CD14-positive monocyte (primary cell): ENCODE measurements at regions not wholly inside any gene's neighbourhood (a gene's known extent, or its start where the extent isn't known, plus 50 kb on each side); places are given as distances from the start of the nearest gene placed in this dataset.
"Not testable (repeated sequence)": the region's sequence is repeated elsewhere in the genome, so short reads cannot be mapped to it uniquely, and the experiment has no call there.

Source experiments
- DNase-seq, 3 donors: peaks; one replicate each; pipeline ENCODE4 v3.0.0-alpha.2; 2011 to 2022
- H2AFZ ChIP-seq: 2 replicates; pipeline ENCODE4 v1.6.0; 2012; ENCODE audit warnings: mild to moderate bottlenecking, low read depth, low read length, inconsistent platforms; ENCODE audit not compliant: insufficient read depth, poor library complexity, severe bottlenecking
- H3K27ac ChIP-seq, 2 donors: 1 replicate in 1 of 2; 2 replicates in 1 of 2; pipeline ENCODE4 v1.5.1; 2012 to 2013; ENCODE audit warnings: low read length in 2 of 2, control low read depth in 1 of 2, inconsistent platforms in 1 of 2, low read depth in 1 of 2, mild to moderate bottlenecking in 1 of 2
- H3K27me3 ChIP-seq, 2 donors: one replicate each; pipeline versions ENCODE4 v1.6.0 to v1.6.1; 2011 to 2013; ENCODE audit warnings: low read length in 2 of 2; ENCODE audit not compliant: control insufficient read depth in 2 of 2, insufficient read depth in 2 of 2
- H3K36me3 ChIP-seq, 2 donors: replicated peaks in 1 of 2; 1 replicate in 1 of 2; 2 replicates in 1 of 2; pipeline versions ENCODE4 v1.5.1 to v1.6.1; 2012 to 2013; ENCODE audit warnings: low read length in 2 of 2, control low read depth in 1 of 2, inconsistent platforms in 1 of 2, mild to moderate bottlenecking in 1 of 2; ENCODE audit not compliant: insufficient read depth in 2 of 2, control insufficient read depth in 1 of 2
- H3K4me1 ChIP-seq, 2 donors: 1 replicate in 1 of 2; 2 replicates in 1 of 2; pipeline versions ENCODE4 v1.5.1 to v1.6.1; 2012 to 2013; ENCODE audit warnings: low read length in 2 of 2, control low read depth in 1 of 2, inconsistent platforms in 1 of 2, mild to moderate bottlenecking in 1 of 2, moderate library complexity in 1 of 2; ENCODE audit not compliant: insufficient read depth in 2 of 2, control insufficient read depth in 1 of 2
- H3K4me2 ChIP-seq: replicated peaks from 2 replicates; pipeline ENCODE3; 2012; ENCODE audit warnings: low read length, moderate library complexity, mild to moderate bottlenecking; ENCODE audit not compliant: poor library complexity, severe bottlenecking; ENCODE audit errors: extremely low read depth
- H3K4me3 ChIP-seq, 3 experiments: fragments of 200-600 bp in 1 of 3; sonication (generic) in 1 of 3; replicated peaks in 1 of 3; 1 replicate in 2 of 3; 2 replicates in 1 of 3; pipeline ENCODE4 v1.5.1; 2011 to 2013; ENCODE audit warnings: low read length in 3 of 3, mild to moderate bottlenecking in 3 of 3, control low read depth in 2 of 3, low read depth in 2 of 3, inconsistent platforms in 1 of 3, moderate library complexity in 1 of 3
- H3K79me2 ChIP-seq: 2 replicates; pipeline ENCODE4 v1.6.0; 2012; ENCODE audit warnings: mild to moderate bottlenecking, control low read depth, inconsistent platforms, low read length, moderate library complexity; ENCODE audit not compliant: insufficient read depth
- H3K9ac ChIP-seq: 2 replicates; pipeline ENCODE4 v1.6.0; 2017; ENCODE audit warnings: low read length, mild to moderate bottlenecking; ENCODE audit not compliant: insufficient read depth, poor library complexity, severe bottlenecking
- H3K9me3 ChIP-seq, 2 donors: replicated peaks in 1 of 2; 1 replicate in 1 of 2; 2 replicates in 1 of 2; pipeline versions ENCODE4 v1.5.1 to v1.6.1; 2012 to 2013; ENCODE audit warnings: low read length in 2 of 2, control low read depth in 1 of 2; ENCODE audit not compliant: control insufficient read depth in 1 of 2, insufficient read depth in 1 of 2
- H4K20me1 ChIP-seq: 2 replicates; pipeline ENCODE4 v1.6.0; 2012; ENCODE audit warnings: mild to moderate bottlenecking, low read length, control low read depth, moderate library complexity; ENCODE audit not compliant: insufficient read depth
- H3K27ac Mint-ChIP-seq, 7 donors: one replicate each; pipeline ENCODE4 v1.8.0; 2020; ENCODE audit warnings: mild to moderate bottlenecking in 7 of 7, mixed read lengths in 7 of 7, moderate library complexity in 6 of 7, inconsistent platforms in 2 of 7
- H3K27me3 Mint-ChIP-seq, 3 donors: one replicate each; pipeline ENCODE4 v1.8.0; 2021 to 2022; ENCODE audit warnings: low read depth in 3 of 3, mild to moderate bottlenecking in 3 of 3, mixed read lengths in 3 of 3, moderate library complexity in 3 of 3, inconsistent platforms in 1 of 3
- H3K36me3 Mint-ChIP-seq, 2 donors: one replicate each; pipeline ENCODE4 v1.8.0; 2020; ENCODE audit warnings: mixed read lengths in 2 of 2, inconsistent platforms in 1 of 2, mild to moderate bottlenecking in 1 of 2
- H3K4me1 Mint-ChIP-seq: one replicate; pipeline ENCODE4 v1.8.0; 2020; ENCODE audit warnings: mild to moderate bottlenecking, mixed read lengths
- H3K4me3 Mint-ChIP-seq, 2 donors: one replicate each; pipeline ENCODE4 v1.8.0; 2020; ENCODE audit warnings: mild to moderate bottlenecking in 2 of 2, mixed read lengths in 2 of 2, moderate library complexity in 1 of 2
- H3K9me3 Mint-ChIP-seq, 7 donors: one replicate each; pipeline ENCODE4 v1.8.0; 2020 to 2022; ENCODE audit warnings: mixed read lengths in 7 of 7, mild to moderate bottlenecking in 6 of 7, moderate library complexity in 6 of 7, inconsistent platforms in 2 of 7
- WGBS: methylation state at CpG from one replicate; pipeline ENCODE4 v1.1.5; 2013; ENCODE audit warnings: missing lambda C conversion rate; ENCODE audit not compliant: insufficient coverage; 5-methylcytosine and 5-hydroxymethylcytosine counted together
- intact Hi-C, 2 donors: fragments of 100-400 bp; cut with micrococcal nuclease; formaldehyde crosslinking; loops; one replicate each; pipeline versions ENCODE4 v1.15.0 to v1.15.1; 2023
- TF ChIP-seq, protein P1 (sequence below): fragments of 200-600 bp; IDR thresholded peaks from one replicate; pipeline ENCODE4 v1.8.0; 2022; ENCODE audit warnings: antibody characterized with exemption, mild to moderate bottlenecking

- TF ChIP-seq, protein P1, sequence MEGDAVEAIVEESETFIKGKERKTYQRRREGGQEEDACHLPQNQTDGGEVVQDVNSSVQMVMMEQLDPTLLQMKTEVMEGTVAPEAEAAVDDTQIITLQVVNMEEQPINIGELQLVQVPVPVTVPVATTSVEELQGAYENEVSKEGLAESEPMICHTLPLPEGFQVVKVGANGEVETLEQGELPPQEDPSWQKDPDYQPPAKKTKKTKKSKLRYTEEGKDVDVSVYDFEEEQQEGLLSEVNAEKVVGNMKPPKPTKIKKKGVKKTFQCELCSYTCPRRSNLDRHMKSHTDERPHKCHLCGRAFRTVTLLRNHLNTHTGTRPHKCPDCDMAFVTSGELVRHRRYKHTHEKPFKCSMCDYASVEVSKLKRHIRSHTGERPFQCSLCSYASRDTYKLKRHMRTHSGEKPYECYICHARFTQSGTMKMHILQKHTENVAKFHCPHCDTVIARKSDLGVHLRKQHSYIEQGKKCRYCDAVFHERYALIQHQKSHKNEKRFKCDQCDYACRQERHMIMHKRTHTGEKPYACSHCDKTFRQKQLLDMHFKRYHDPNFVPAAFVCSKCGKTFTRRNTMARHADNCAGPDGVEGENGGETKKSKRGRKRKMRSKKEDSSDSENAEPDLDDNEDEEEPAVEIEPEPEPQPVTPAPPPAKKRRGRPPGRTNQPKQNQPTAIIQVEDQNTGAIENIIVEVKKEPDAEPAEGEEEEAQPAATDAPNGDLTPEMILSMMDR = no peak
- 67% methylated on average over 1 of the region's 3 CpGs for WGBS
- Histone ChIP-seq H3K4me1 (no peaks in the 10 kb centered on the region), H3K4me2 (no peak overlapping the region), H2AFZ (no peak overlapping the region), H3K4me3 (no peak overlapping the region), H3K9ac (no peak overlapping the region), H3K79me2 (no peaks in the 10 kb centered on the region), H3K36me3 (no peaks in the 10 kb centered on the region), H4K20me1 (no peaks in the 10 kb centered on the region), H3K9me3 (peaks cover 4 to 7% of the 10 kb centered on the region in 2 donors), H3K27ac (no peak overlapping the region), H3K27me3 (no peaks in the 10 kb centered on the region)
- no peak overlapping the region for H3K27ac Mint-ChIP-seq
- H3K4me3 Mint-ChIP-seq = no peak overlapping the region
- H3K27me3 Mint-ChIP-seq = peaks cover 0 to 2% (median 0%) of the 10 kb centered on the region in 3 donors
- intact Hi-C loops = no loop called here
- peaks cover 0 to 14% (median 5%) of the 10 kb centered on the region in 7 donors for H3K9me3 Mint-ChIP-seq
- no peaks in the 10 kb centered on the region for H3K36me3 Mint-ChIP-seq
- H3K4me1 Mint-ChIP-seq = no peaks in the 10 kb centered on the region
- no peak for DNase-seq
Observed at GRCh38 chr20:55935448-55936208, 69.7 kb downstream of the CBLN4 start.

DNA sequence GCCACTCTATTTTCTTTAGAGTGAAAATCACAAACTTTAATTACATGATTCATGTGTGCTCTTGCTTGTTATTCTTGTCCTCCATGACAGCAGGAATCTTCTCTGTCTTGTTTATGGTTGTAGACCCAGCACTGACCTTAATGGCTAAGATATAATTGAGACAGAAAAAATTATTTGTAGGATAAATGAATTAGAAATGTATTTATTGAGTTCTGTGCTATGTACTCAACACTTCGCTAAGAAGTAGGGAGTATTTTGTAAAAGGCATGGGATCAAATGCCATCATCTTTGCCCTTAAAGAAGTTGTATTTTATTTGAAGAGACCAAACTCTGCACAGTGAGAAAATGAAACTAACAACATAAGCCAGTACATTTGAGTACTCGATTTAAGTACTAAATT, 71.2 kb downstream of the CBLN4 start:
- TF ChIP-seq, protein P1 = no peak
- Histone ChIP-seq H3K9ac (no peak overlapping the region), H3K4me3 (no peak overlapping the region), H3K36me3 (no peaks in the 10 kb centered on the region), H3K4me1 (no peaks in the 10 kb centered on the region), H4K20me1 (no peaks in the 10 kb centered on the region), H3K79me2 (no peaks in the 10 kb centered on the region), H3K27ac (no peak overlapping the region), H3K27me3 (no peaks in the 10 kb centered on the region), H3K9me3 (peaks cover 0 to 4% of the 10 kb centered on the region in 2 donors), H2AFZ (no peak overlapping the region), H3K4me2 (no peak overlapping the region)
- Mint-ChIP-seq H3K4me1 (no peaks in the 10 kb centered on the region), H3K27me3 (peaks cover 0 to 2% (median 0%) of the 10 kb centered on the region in 3 donors), H3K4me3 (no peak overlapping the region), H3K36me3 (no peaks in the 10 kb centered on the region), H3K27ac (no peak overlapping the region), H3K9me3 (peaks cover 0 to 10% (median 5%) of the 10 kb centered on the region in 7 donors)
- WGBS = 100% methylated on average over 2 of the region's 2 CpGs
- DNase-seq = no peak
- intact Hi-C loops = no loop called here

DNA sequence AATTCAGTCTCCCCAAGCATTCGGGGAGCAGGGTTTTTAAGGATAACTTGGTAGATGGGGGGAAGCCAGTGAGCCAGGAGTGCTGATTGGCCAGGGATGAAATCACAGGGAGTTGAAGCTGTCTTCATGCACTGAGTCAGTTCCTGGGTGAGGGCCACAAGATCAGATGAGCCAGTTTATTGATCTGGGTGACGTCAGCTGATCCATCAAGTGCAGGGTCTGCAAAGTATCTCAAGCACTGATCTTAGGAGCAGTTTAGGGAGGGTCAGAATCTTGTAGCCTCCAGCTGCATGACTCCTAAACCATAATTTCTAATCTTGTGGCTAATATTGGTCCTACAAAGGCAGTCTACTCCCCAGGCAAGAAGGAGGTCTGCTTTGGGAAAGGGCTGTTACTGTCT, 74.4 kb downstream of the CBLN4 start:
- H3K79me2 ChIP-seq, H3K36me3 Mint-ChIP-seq, H3K27me3 Mint-ChIP-seq, H3K4me1 Mint-ChIP-seq, H3K9me3 Mint-ChIP-seq, H3K9ac ChIP-seq, H3K4me3 ChIP-seq, DNase-seq, H3K27me3 ChIP-seq, H3K27ac ChIP-seq, H3K4me2 ChIP-seq, H3K27ac Mint-ChIP-seq, H4K20me1 ChIP-seq, H3K36me3 ChIP-seq, H3K9me3 ChIP-seq, intact Hi-C loops, H2AFZ ChIP-seq, H3K4me3 Mint-ChIP-seq, H3K4me1 ChIP-seq: not testable (repeated sequence)
- 88% methylated on average over 1 of the region's 2 CpGs for WGBS
